ENCODE measurements at regions not wholly inside any gene's neighbourhood (a gene's known extent, or its start where the extent isn't known, plus 50 kb on each side); places are given as distances from the start of the nearest gene placed in this dataset.
A peak's percentile ranks its signal among the peaks of the same experiment; 100 is the strongest.

GRCh38 chr1:209205039-209205438 lies 378.5 kb upstream of the CAMK1G start:
- Histone ChIP-seq H3K27me3 (ENCODE audit: insufficient read depth, low read depth) (no peaks in the 10 kb centered on the region), H3K9me2 (ENCODE audit: insufficient read depth) (no peaks in the 10 kb centered on the region), H3K36me3 (ENCODE audit: low read depth) (no peaks in the 10 kb centered on the region), H3F3A (ENCODE audit: insufficient read depth, low read depth) (no peaks in the 10 kb centered on the region), H4K20me1 (ENCODE audit: insufficient read depth) (no peaks in the 10 kb centered on the region), H3K4me1 (replicated peaks; ENCODE audit: insufficient read depth) (no peaks in the 10 kb centered on the region), H3K4me3 (no peak overlapping the region), H3K27ac (no peak overlapping the region), H3K9me3 (ENCODE audit: insufficient read depth, low read depth) (no peaks in the 10 kb centered on the region), H3K4me2 (no peak overlapping the region), H3K79me2 (ENCODE audit: low read depth) (no peaks in the 10 kb centered on the region), H2AFZ (no peak overlapping the region)
- no peak for DNase-seq
- ChIA-PET POLR2A (ENCODE audit: unreplicated experiment) (no interaction called here), CTCF (no interaction called here)
- intact Hi-C loops (cut with micrococcal nuclease; ENCODE audit: unreplicated experiment), result loop anchor here (5.0 kb wide), 1 partner anchor 553 kb away; no protein-coding TSS in a partner anchor
- BruUV-seq (replicated peaks), result no TSS peak
- TF ChIP-seq CTCF (conservative IDR thresholded peaks at IDR 0.05), result no peak
- TF ChIP-seq EZH2 (IDR thresholded peaks at IDR 0.05; ENCODE audit: low read depth), result no peak

GRCh38 chr1:209207126-209207700 lies 376.3 kb upstream of the CAMK1G start:
- CTCF ChIA-PET, result interaction anchor here (1.0 to 1.4 kb wide), 3 partner anchors 156 to 282 kb away, joined by 3 read pairs; no protein-coding TSS in a partner anchor
- H3K27me3 ChIP-seq (ENCODE audit: insufficient read depth, low read depth), result no peaks in the 10 kb centered on the region; the same call in 1 of the 2 replicates

GRCh38 chr1:209207701-209208286 lies 375.7 kb upstream of the CAMK1G start:
- Histone ChIP-seq H2AFZ (0 out of 2 replicates have a peak overlapping the region, but pooled peaks have one; percentile 45), H3K4me3 (no peak overlapping the region), H4K20me1 (ENCODE audit: insufficient read depth) (no peaks in the 10 kb centered on the region), H3F3A (ENCODE audit: insufficient read depth, low read depth) (no peaks in the 10 kb centered on the region), H3K36me3 (ENCODE audit: low read depth) (no peaks in the 10 kb centered on the region), H3K9me2 (ENCODE audit: insufficient read depth) (no peaks in the 10 kb centered on the region), H3K79me2 (ENCODE audit: low read depth) (no peaks in the 10 kb centered on the region), H3K4me1 (replicated peaks; ENCODE audit: insufficient read depth) (no peaks in the 10 kb centered on the region), H3K27ac (no peak overlapping the region), H3K4me2 (no peak overlapping the region), H3K9me3 (ENCODE audit: insufficient read depth, low read depth) (no peaks in the 10 kb centered on the region), H3K27me3 (ENCODE audit: insufficient read depth, low read depth) (no peaks in the 10 kb centered on the region; the same call in 1 of the 2 replicates)
- ChIA-PET CTCF (interaction anchor here (0.6 to 1.4 kb wide), 4 partner anchors 119 to 282 kb away, joined by 3 read pairs; no protein-coding TSS in a partner anchor), POLR2A (ENCODE audit: unreplicated experiment) (interaction anchor here (0.5 to 0.6 kb wide), 2 partner anchors 224 to 688 kb away, joined by 4 read pairs; no protein-coding TSS in a partner anchor)
- peak in 1 of 2 experiments; percentile 47 for DNase-seq
- TF ChIP-seq EZH2 (IDR thresholded peaks at IDR 0.05; ENCODE audit: low read depth) (no peak), CTCF (conservative IDR thresholded peaks at IDR 0.05) (0 out of 2 replicates have a peak, but pooled peaks have one; percentile 20)
- intact Hi-C loops (cut with micrococcal nuclease; ENCODE audit: unreplicated experiment), result loop anchor here (1.0 to 5.0 kb wide), 2 partner anchors 228 to 555 kb away; no protein-coding TSS in a partner anchor
- no TSS peak for BruUV-seq (replicated peaks)

More at GRCh38 chr1:209207126-209207700, 376.3 kb upstream of the CAMK1G start:
- Histone ChIP-seq H3K4me3 (no peak overlapping the region), H3K9me3 (ENCODE audit: insufficient read depth, low read depth) (no peaks in the 10 kb centered on the region), H3K36me3 (ENCODE audit: low read depth) (no peaks in the 10 kb centered on the region), H3F3A (ENCODE audit: insufficient read depth, low read depth) (no peaks in the 10 kb centered on the region), H3K4me2 (no peak overlapping the region), H2AFZ (0 out of 2 replicates have a peak overlapping the region, but pooled peaks have one; percentile 45), H3K27ac (no peak overlapping the region), H3K9me2 (ENCODE audit: insufficient read depth) (no peaks in the 10 kb centered on the region), H3K4me1 (replicated peaks; ENCODE audit: insufficient read depth) (no peaks in the 10 kb centered on the region), H3K79me2 (ENCODE audit: low read depth) (no peaks in the 10 kb centered on the region), H4K20me1 (ENCODE audit: insufficient read depth) (no peaks in the 10 kb centered on the region)
- intact Hi-C loops (cut with micrococcal nuclease; ENCODE audit: unreplicated experiment), result loop anchor here (1.0 to 5.0 kb wide), 2 partner anchors 228 to 555 kb away; no protein-coding TSS in a partner anchor
- POLR2A ChIA-PET (ENCODE audit: unreplicated experiment), result no interaction called here
- TF ChIP-seq CTCF (conservative IDR thresholded peaks at IDR 0.05) (no peak), EZH2 (IDR thresholded peaks at IDR 0.05; ENCODE audit: low read depth) (no peak)
- no peak for DNase-seq
- BruUV-seq (replicated peaks), result no TSS peak

Measured in PC-9 (cell line).